Effector CD4-positive, alpha-beta T cell (primary cell): ENCODE measurements at regions not wholly inside any gene's neighbourhood (a gene's known extent, or its start where the extent isn't known, plus 50 kb on each side); places are given as distances from the start of the nearest gene placed in this dataset.
"Not testable (repeated sequence)": the region's sequence is repeated elsewhere in the genome, so short reads cannot be mapped to it uniquely, and the experiment has no call there.

Experiments
- DNase-seq: peaks from one replicate; pipeline ENCODE4 v3.0.0-alpha.2; 2020

GRCh38 chr20:28562510-28562898 lies 2695.0 kb upstream of the DEFB115 start:
- DNase-seq, result no peak

DNA sequence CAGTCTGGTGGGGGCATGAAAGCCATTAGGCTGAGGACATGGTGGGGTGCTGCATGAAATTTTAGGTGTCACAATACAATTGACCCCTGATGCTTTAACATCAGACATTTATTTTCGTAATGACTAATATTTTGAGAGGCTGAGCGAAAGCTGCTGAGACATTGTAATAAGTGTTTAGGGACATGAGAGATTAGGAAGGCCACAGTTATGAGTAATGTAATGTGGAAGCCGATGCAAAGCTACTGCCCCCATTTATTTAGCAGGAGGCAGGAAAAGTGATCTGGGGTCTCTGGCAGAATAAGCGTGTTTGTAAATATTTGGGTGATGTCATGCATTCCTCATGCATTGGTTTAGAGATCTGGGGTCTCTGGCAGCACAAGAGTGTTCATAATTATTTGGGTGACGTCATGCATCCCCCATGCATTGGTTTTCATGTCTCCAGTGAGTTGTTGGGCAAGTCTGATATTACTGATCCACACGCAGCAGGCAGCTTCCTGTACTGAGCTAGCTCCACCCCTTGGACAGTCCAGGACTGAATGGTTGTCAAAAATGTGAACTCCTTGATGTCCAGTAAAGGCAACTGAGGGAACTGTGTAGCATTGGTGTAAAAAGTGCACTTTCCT lies 2694.5 kb upstream of the DEFB115 start:
- DNase-seq, result not testable (repeated sequence)

DNA sequence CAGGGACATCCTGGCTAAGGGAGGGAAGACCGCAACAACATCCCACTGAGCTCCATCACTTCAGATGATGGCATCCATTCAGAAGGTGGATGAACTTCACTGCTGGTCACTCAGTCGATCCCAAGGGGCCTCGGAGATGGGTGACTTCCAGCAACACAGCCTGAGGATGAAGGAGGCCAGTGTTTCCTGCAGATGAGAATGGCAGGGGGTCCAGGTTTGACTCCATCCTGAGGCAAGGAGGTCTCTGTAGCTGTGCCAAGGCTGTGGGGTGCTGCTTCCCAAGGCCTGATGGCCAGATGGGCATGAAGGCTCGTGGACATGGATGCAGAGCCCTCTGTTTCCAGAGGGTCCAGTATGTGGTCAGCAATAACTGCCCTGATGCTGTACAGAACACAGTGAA lies 2693.4 kb upstream of the DEFB115 start:
- not testable (repeated sequence) for DNase-seq

- not testable (repeated sequence) for DNase-seq
These were observed 2692.6 kb upstream of the DEFB115 start for GRCh38 chr20:28564688-28565463.

DNA sequence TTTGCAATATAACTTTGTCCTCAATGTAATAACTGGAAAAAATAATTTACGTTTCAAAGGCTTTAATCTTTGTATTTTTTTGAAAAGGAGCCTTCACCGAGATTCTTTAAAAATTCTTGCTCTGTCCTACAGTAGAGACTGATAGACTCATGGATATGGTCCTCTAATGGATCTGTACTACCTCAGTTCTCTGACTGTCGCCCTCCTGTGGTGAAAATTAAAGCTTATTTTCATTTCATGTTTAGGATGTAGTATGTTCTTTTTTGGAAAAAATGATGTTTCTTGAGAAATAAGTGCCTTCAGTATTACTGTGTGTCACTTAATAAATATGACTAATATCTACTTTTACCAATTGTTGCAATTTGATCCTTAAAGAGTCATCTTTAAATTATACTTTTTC lies 2681.5 kb upstream of the DEFB115 start:
- not testable (repeated sequence) for DNase-seq

DNA sequence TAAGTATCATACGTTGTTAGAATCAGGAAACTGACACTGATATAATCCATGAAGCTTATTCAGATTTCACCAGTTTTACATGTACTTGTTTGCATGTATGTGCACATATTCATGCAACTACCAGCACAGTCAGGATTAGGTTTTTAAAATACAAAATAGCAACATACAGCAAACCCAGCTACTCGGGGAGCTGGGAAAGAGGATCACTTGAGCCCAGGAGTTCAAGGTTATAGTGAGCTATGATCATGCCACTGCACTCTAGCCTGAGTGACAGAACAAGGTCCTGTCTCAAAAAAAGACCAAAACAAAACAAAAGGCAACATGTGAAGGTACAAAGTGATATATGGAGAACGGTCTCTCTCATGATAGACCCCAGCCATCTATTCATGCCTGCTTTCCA lies 2665.8 kb upstream of the DEFB115 start:
- not testable (repeated sequence) for DNase-seq

DNA sequence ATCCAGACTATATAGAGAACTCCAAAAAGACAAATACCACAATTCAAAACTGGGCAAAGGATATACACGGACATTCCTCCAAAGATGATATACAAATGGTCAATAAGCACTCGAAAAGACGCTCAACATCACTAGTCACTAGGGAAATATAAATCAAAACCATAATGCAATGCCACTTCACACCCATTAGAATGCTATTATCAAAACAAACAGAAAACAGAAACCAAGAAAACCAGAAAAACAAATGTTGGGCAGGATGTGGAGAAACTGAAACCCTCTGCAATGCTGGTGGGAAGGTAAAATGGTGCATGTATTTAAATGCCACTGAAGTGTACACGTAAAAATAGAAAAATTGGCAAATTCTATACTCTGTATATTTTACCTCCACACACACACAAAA lies 2664.1 kb upstream of the DEFB115 start:
- not testable (repeated sequence) for DNase-seq

DNA sequence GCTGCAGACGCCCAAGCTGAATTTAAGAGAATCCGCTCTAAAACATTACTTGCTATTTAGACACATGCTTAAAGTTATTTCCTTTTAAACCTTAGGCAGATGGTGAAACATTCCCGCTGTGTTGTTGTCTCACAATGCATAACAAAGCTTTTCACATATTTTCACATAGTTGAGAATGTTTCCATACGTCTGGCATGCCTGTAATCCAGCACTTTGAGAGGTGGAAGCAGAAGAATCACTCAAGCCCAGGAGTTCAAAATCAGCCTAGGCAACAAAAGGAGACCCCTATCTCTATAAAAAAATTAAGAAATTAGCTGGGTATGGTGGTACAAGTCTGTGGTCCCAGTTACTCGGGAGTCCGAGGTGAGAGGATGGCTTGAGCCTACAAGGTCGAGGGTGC lies 2663.0 kb upstream of the DEFB115 start:
- not testable (repeated sequence) for DNase-seq

GRCh38 chr20:28602006-28602402 lies 2655.5 kb upstream of the DEFB115 start:
- DNase-seq, result not testable (repeated sequence)

DNA sequence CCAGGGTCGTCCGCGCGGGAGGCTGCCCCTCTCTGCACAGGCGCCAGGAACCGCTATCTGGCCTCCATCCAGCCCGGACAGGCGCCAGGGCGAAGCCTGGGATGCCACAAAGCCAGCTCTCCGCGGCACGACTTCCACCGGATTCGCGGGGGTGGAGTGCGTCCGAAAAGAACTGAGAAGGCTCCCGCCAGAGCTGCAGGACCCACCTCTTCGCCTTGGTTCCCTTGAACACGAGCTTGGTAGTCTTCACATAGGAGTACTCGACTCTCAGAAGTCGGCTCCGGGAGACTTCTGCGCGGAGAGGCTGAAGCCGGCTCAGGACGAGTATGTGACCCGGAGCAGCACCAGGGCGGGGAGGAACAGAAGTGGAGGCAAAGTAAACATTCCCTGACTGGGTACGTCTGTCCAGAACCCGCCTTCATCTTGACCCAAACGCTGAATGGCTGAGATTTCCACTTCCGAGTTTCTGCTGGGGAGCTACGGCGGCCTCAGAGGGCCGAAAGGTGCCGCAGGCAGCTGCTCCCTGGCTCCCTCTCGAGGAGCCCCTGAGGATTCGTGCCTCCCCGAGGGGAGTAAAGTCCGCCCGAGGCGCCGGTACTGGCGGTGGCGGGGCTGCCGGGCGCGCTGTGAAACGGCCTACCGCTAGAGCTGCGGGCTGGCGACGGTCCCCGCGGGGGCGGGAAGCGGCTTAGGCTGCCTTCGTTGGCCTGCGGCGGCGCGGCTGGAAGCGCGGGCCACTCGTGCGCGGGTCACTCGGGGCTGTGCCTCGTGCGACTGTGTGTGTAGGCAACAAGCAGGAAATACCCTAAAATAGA lies 2654.9 kb upstream of the DEFB115 start:
- DNase-seq, result peak; percentile 46

DNA sequence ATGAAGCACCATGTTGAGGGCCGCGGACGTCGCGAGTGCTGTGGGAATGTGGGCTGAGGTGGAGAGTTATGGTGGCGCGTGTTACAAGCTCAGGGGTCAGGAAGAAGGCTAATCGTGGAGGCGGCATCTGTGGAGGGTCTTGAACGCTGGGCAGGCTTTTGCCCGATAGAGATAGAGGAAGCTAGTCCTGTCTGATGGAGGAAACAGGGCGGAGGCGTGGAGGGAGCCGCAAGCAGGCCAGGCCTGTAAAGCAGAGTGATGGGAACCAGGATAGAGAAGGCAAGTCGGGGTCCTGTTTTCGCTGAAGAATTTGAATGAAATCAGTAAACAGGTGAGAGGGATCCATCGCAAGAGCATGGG lies 2654.3 kb upstream of the DEFB115 start:
- not testable (repeated sequence) for DNase-seq

- no peak for DNase-seq
These were observed 2641.1 kb upstream of the DEFB115 start for GRCh38 chr20:28616354-28616753.

- DNase-seq, result not testable (repeated sequence)
These were observed 2637.4 kb upstream of the DEFB115 start for GRCh38 chr20:28619956-28620651.

- not testable (repeated sequence) for DNase-seq
These were observed 2632.4 kb upstream of the DEFB115 start for GRCh38 chr20:28625112-28625511.

GRCh38 chr20:28640831-28641230 lies 2616.6 kb upstream of the DEFB115 start:
- not testable (repeated sequence) for DNase-seq
